ENCODE measurements at regions not wholly inside any gene's neighbourhood (a gene's known extent, or its start where the extent isn't known, plus 50 kb on each side); places are given as distances from the start of the nearest gene placed in this dataset.
A peak's percentile ranks its signal among the peaks of the same experiment; 100 is the strongest.

DNA sequence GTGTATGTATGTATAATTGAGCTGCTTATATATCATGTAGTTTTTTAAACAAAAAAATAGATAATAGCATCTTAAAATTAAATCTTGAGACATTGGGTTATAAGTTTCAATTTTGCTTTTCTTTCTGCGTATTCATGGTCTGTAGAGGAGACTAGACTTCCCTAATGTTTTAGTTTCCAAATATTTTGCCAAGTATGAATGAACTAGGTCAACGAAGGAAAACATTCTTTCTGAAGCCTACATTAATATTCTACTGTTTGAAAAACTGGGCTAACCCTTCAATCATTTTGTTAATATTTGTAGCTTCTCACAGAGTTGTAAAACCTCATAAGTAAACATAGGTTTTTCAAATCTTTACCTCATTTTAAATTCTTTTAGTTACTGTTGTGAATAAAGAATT lies 592.7 kb downstream of the USP25 start:
- H3K27me3 ChIP-seq (ENCODE audit: insufficient read depth, low read length), result no peaks in the 10 kb centered on the region
- no peak overlapping the region for H3K4me3 ChIP-seq (ENCODE audit: low read depth, low read length)
- no peak overlapping the region for H3K18ac ChIP-seq (ENCODE audit: low read length)
- H2BK12ac ChIP-seq (ENCODE audit: low read length), result no peak overlapping the region
- H3K79me1 ChIP-seq (ENCODE audit: low read length), result no peaks in the 10 kb centered on the region
- H2BK5ac ChIP-seq (ENCODE audit: low read depth, low read length, poor library complexity), result no peak overlapping the region
- no peak overlapping the region for H4K91ac ChIP-seq (ENCODE audit: low read depth, low read length)
- DNase-seq, result no peak
- H3K9me3 ChIP-seq (ENCODE audit: insufficient read depth, low read depth, low read length), result no peaks in the 10 kb centered on the region
- no peak overlapping the region for H3K4me2 ChIP-seq (ENCODE audit: low read length)
- no peak overlapping the region for H4K12ac ChIP-seq (ENCODE audit: low read depth, low read length)
- no peaks in the 10 kb centered on the region for H3K4me1 ChIP-seq (ENCODE audit: control insufficient read depth in 1 of 2, insufficient read depth in 2 of 2, low read length in 2 of 2)
- no peak overlapping the region for H2AK5ac ChIP-seq (ENCODE audit: low read length)
- no peak overlapping the region for H3K4ac ChIP-seq (ENCODE audit: low read depth, low read length)
- H2BK120ac ChIP-seq (ENCODE audit: insufficient read depth, low read length, poor library complexity), result no peak overlapping the region
- H3K23ac ChIP-seq (ENCODE audit: low read length), result no peak overlapping the region
- H4K8ac ChIP-seq (ENCODE audit: low read depth, low read length), result no peak overlapping the region
- no peaks in the 10 kb centered on the region for H3K79me2 ChIP-seq (ENCODE audit: control insufficient read depth, insufficient read depth, low read length, poor library complexity)
- H3K14ac ChIP-seq (ENCODE audit: low read length), result no peak overlapping the region
- no CpG with 5 or more reads among the region's 2 CpGs for WGBS (ENCODE audit: extremely low coverage, insufficient coverage, insufficient read length)
- no peak overlapping the region for H3K9ac ChIP-seq (ENCODE audit: low read length)
- no peak overlapping the region for H2AFZ ChIP-seq (ENCODE audit: insufficient read depth, low read length, poor library complexity)
- no peak overlapping the region for H3K27ac ChIP-seq (ENCODE audit: low read depth, low read length)
- H3K36me3 ChIP-seq (ENCODE audit: control insufficient read depth in 1 of 2, insufficient read depth in 2 of 2, low read length in 2 of 2), result no peaks in the 10 kb centered on the region

DNA sequence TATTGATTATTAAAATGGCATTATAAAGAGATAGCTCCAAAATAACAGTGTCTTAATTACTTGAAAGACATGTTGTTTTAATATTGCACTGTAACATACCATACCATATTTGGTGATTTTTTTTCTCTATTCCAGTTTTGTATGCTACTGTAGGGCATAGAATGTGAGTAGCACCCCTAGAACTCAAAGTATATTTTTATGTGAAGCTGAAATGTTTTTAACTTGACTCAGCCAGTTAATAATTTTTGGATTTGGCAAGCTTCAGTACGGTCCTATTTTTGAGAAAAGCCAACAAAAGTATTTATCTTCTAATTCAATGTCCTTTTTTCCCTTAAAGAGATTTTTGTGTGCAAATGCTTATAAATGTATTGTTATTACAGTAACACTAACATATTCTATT lies 593.8 kb downstream of the USP25 start:
- H2AFZ ChIP-seq (ENCODE audit: insufficient read depth, low read length, poor library complexity), result no peak overlapping the region
- H3K79me2 ChIP-seq (ENCODE audit: control insufficient read depth, insufficient read depth, low read length, poor library complexity), result no peaks in the 10 kb centered on the region
- H2BK12ac ChIP-seq (ENCODE audit: low read length), result no peak overlapping the region
- H4K12ac ChIP-seq (ENCODE audit: low read depth, low read length), result no peak overlapping the region
- DNase-seq, result no peak
- no peak overlapping the region for H3K4me3 ChIP-seq (ENCODE audit: low read depth, low read length)
- no peak overlapping the region for H3K4me2 ChIP-seq (ENCODE audit: low read length)
- WGBS (ENCODE audit: extremely low coverage, insufficient coverage, insufficient read length), result no CpG with 5 or more reads among the region's 1 CpG
- H3K4ac ChIP-seq (ENCODE audit: low read depth, low read length), result no peak overlapping the region
- H3K9ac ChIP-seq (ENCODE audit: low read length), result no peak overlapping the region
- H3K23ac ChIP-seq (ENCODE audit: low read length), result no peak overlapping the region
- H2AK5ac ChIP-seq (ENCODE audit: low read length), result no peak overlapping the region
- H3K79me1 ChIP-seq (ENCODE audit: low read length), result no peaks in the 10 kb centered on the region
- H3K27me3 ChIP-seq (ENCODE audit: insufficient read depth, low read length), result no peaks in the 10 kb centered on the region
- no peaks in the 10 kb centered on the region for H3K36me3 ChIP-seq (ENCODE audit: control insufficient read depth in 1 of 2, insufficient read depth in 2 of 2, low read length in 2 of 2)
- no peak overlapping the region for H2BK5ac ChIP-seq (ENCODE audit: low read depth, low read length, poor library complexity)
- no peak overlapping the region for H4K8ac ChIP-seq (ENCODE audit: low read depth, low read length)
- no peaks in the 10 kb centered on the region for H3K4me1 ChIP-seq (ENCODE audit: control insufficient read depth in 1 of 2, insufficient read depth in 2 of 2, low read length in 2 of 2)
- H4K91ac ChIP-seq (ENCODE audit: low read depth, low read length), result no peak overlapping the region
- H3K14ac ChIP-seq (ENCODE audit: low read length), result no peak overlapping the region
- H2BK120ac ChIP-seq (ENCODE audit: insufficient read depth, low read length, poor library complexity), result no peak overlapping the region
- H3K9me3 ChIP-seq (ENCODE audit: insufficient read depth, low read depth, low read length), result no peaks in the 10 kb centered on the region
- no peak overlapping the region for H3K18ac ChIP-seq (ENCODE audit: low read length)
- no peak overlapping the region for H3K27ac ChIP-seq (ENCODE audit: low read depth, low read length)

DNA sequence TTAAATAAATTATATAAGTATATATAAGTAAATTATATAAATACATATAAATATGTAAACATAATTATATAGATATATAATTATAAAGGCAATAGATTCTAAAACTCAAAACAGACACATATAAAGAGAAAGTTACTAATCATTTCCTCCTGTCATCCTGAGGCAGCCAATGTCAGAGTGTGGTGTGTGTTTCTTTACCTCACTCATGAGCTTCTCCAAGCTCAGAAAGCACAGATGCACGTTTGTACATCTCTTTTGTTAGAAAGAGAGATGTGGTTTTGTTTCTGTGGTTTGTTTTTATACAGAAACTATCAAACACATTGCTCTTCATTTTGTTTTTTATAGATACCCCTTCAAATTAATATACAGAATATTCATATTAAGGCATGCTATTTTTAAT lies 594.8 kb downstream of the USP25 start:
- WGBS (ENCODE audit: extremely low coverage, insufficient coverage, insufficient read length), result no CpG with 5 or more reads among the region's 1 CpG
- Histone ChIP-seq H3K9me3 (ENCODE audit: insufficient read depth, low read depth, low read length) (no peaks in the 10 kb centered on the region), H3K9ac (ENCODE audit: low read length) (no peak overlapping the region), H2BK12ac (ENCODE audit: low read length) (no peak overlapping the region), H2AK5ac (ENCODE audit: low read length) (no peak overlapping the region), H3K4me2 (ENCODE audit: low read length) (no peak overlapping the region), H2BK5ac (ENCODE audit: low read depth, low read length, poor library complexity) (no peak overlapping the region), H2BK120ac (ENCODE audit: insufficient read depth, low read length, poor library complexity) (no peak overlapping the region), H3K79me1 (ENCODE audit: low read length) (no peaks in the 10 kb centered on the region), H4K91ac (ENCODE audit: low read depth, low read length) (no peak overlapping the region), H3K14ac (ENCODE audit: low read length) (no peak overlapping the region), H3K27me3 (ENCODE audit: insufficient read depth, low read length) (no peaks in the 10 kb centered on the region), H3K27ac (ENCODE audit: low read depth, low read length) (no peak overlapping the region), H4K12ac (ENCODE audit: low read depth, low read length) (no peak overlapping the region), H2AFZ (ENCODE audit: insufficient read depth, low read length, poor library complexity) (no peak overlapping the region), H3K4ac (ENCODE audit: low read depth, low read length) (no peak overlapping the region), H3K79me2 (ENCODE audit: control insufficient read depth, insufficient read depth, low read length, poor library complexity) (no peaks in the 10 kb centered on the region), H3K18ac (ENCODE audit: low read length) (no peak overlapping the region), H3K4me1 (ENCODE audit: control insufficient read depth in 1 of 2, insufficient read depth in 2 of 2, low read length in 2 of 2) (no peaks in the 10 kb centered on the region), H3K23ac (ENCODE audit: low read length) (no peak overlapping the region), H4K8ac (ENCODE audit: low read depth, low read length) (no peak overlapping the region), H3K4me3 (ENCODE audit: low read depth, low read length) (no peak overlapping the region), H3K36me3 (ENCODE audit: control insufficient read depth in 1 of 2, insufficient read depth in 2 of 2, low read length in 2 of 2) (no peaks in the 10 kb centered on the region)
- DNase-seq, result no peak

DNA sequence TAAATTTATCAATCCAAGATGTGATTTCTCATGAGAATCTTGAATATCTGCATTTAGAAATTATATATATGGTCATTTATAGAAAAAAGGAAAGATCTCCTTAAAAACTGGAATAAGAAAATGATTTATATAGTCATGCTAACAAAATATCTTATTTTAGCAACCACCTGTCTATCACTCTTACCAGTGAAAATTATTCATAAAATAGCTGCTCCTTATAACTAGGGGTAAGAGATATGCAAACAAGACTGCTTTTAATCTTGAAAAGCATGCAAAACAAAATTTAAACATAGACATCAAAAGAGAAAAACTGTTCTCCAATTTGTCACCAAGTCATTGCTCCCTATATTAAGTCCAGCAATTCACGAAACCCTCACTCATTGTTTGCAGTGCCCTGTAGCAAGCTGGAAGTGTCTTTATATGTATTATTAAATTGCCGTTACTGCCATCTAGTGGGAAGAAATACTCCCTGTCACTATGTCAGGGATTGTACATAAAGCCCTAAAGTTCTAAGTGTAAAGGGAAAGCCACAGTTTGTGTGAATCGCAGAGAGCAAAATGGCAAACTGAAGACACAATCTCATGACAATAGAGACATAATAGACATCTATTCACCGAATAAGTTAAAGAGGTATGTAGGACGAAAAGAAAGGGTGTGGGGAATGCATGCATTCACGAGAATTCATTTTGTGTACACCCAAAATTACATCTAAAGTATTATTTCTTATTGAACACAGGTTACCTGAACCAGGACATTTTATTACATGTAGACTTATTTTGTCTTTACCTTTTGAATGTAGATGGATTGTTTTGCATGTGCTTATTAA lies 600.5 kb downstream of the USP25 start:
- no peaks in the 10 kb centered on the region for H3K79me1 ChIP-seq (ENCODE audit: low read length)
- no peak overlapping the region for H4K8ac ChIP-seq (ENCODE audit: low read depth, low read length)
- H3K36me3 ChIP-seq (ENCODE audit: control insufficient read depth in 1 of 2, insufficient read depth in 2 of 2, low read length in 2 of 2), result no peaks in the 10 kb centered on the region
- no peaks in the 10 kb centered on the region for H3K27me3 ChIP-seq (ENCODE audit: insufficient read depth, low read length)
- H4K91ac ChIP-seq (ENCODE audit: low read depth, low read length), result no peak overlapping the region
- no peak overlapping the region for H3K9ac ChIP-seq (ENCODE audit: low read length)
- no peak overlapping the region for H2BK12ac ChIP-seq (ENCODE audit: low read length)
- H3K79me2 ChIP-seq (ENCODE audit: control insufficient read depth, insufficient read depth, low read length, poor library complexity), result no peaks in the 10 kb centered on the region
- no peaks in the 10 kb centered on the region for H3K9me3 ChIP-seq (ENCODE audit: insufficient read depth, low read depth, low read length)
- no CpG with 5 or more reads among the region's 6 CpGs for whole genome bisulfite sequencing (ENCODE audit: extremely low coverage, insufficient coverage, insufficient read length)
- H2AFZ ChIP-seq (ENCODE audit: insufficient read depth, low read length, poor library complexity), result no peak overlapping the region
- no peak overlapping the region for H3K23ac ChIP-seq (ENCODE audit: low read length)
- no peak overlapping the region for H2BK120ac ChIP-seq (ENCODE audit: insufficient read depth, low read length, poor library complexity)
- H4K12ac ChIP-seq (ENCODE audit: low read depth, low read length), result no peak overlapping the region
- no peak overlapping the region for H3K4ac ChIP-seq (ENCODE audit: low read depth, low read length)
- no peak overlapping the region for H3K4me3 ChIP-seq (ENCODE audit: low read depth, low read length)
- no peak overlapping the region for H2AK5ac ChIP-seq (ENCODE audit: low read length)
- no peak overlapping the region for H3K18ac ChIP-seq (ENCODE audit: low read length)
- H3K4me1 ChIP-seq (ENCODE audit: control insufficient read depth in 1 of 2, insufficient read depth in 2 of 2, low read length in 2 of 2), result no peaks in the 10 kb centered on the region
- H3K14ac ChIP-seq (ENCODE audit: low read length), result no peak overlapping the region
- H3K27ac ChIP-seq (ENCODE audit: low read depth, low read length), result no peak overlapping the region
- H3K4me2 ChIP-seq (ENCODE audit: low read length), result no peak overlapping the region
- DNase-seq, result peak; percentile 22 to 86
- no peak overlapping the region for H2BK5ac ChIP-seq (ENCODE audit: low read depth, low read length, poor library complexity)
